GM23338 (cell line): ENCODE measurements at regions not wholly inside any gene's neighbourhood (a gene's known extent, or its start where the extent isn't known, plus 50 kb on each side); places are given as distances from the start of the nearest gene placed in this dataset.

Experiments used
- ATAC-seq: fragments of 200-7000 bp; cut with Tn5 transposase; 3 replicates; pipeline ENCODE4 v1.9.1; 2020
- DNase-seq: peaks from one replicate; pipeline ENCODE4 v3.0.0-alpha.2; 2015; ENCODE audit warnings: low spot score
- H2AFZ ChIP-seq: fragments of 200-600 bp; sonication (generic); 2 replicates; pipeline ENCODE4 v1.8.0; 2016; ENCODE audit warnings: antibody characterized with exemption, mild to moderate bottlenecking, moderate library complexity
- H3F3A ChIP-seq: fragments of 200-600 bp; sonication (generic); replicated peaks from 2 replicates; pipeline ENCODE4 v1.8.0; 2017; ENCODE audit warnings: antibody characterized with exemption, mixed run types, low read depth
- H3K27ac ChIP-seq: fragments of 200-600 bp; sonication (generic); 2 replicates; pipeline ENCODE4 v1.6.1; 2016; ENCODE audit warnings: low read depth
- H3K27me3 ChIP-seq: fragments of 200-600 bp; sonication (generic); 2 replicates; pipeline ENCODE4 v1.8.0; 2016; ENCODE audit warnings: mild to moderate bottlenecking, mixed run types, moderate library complexity; ENCODE audit not compliant: insufficient read depth
- H3K36me3 ChIP-seq: fragments of 200-600 bp; sonication (generic); 2 replicates; pipeline ENCODE4 v1.8.0; 2016; ENCODE audit warnings: mild to moderate bottlenecking; ENCODE audit not compliant: insufficient read depth
- H3K4me1 ChIP-seq: fragments of 200-600 bp; sonication (generic); 2 replicates; pipeline ENCODE4 v1.8.0; 2016; ENCODE audit warnings: mild to moderate bottlenecking, moderate library complexity; ENCODE audit not compliant: insufficient read depth
- H3K4me2 ChIP-seq: fragments of 200-600 bp; sonication (generic); 2 replicates; pipeline ENCODE4 v1.7.1; 2017; ENCODE audit warnings: mixed run types
- H3K4me3 ChIP-seq: fragments of 200-600 bp; sonication (generic); 2 replicates; pipeline ENCODE4 v1.6.1; 2016; ENCODE audit warnings: mixed run types
- H3K79me2 ChIP-seq: fragments of 200-600 bp; sonication (generic); replicated peaks from 2 replicates; pipeline ENCODE4 v1.8.0; 2017; ENCODE audit warnings: mild to moderate bottlenecking; ENCODE audit not compliant: insufficient read depth
- H3K9me2 ChIP-seq: fragments of 200-600 bp; sonication (generic); 2 replicates; pipeline ENCODE4 v1.8.0; 2017; ENCODE audit not compliant: insufficient read depth
- H4K20me1 ChIP-seq: fragments of 200-600 bp; sonication (generic); replicated peaks from 2 replicates; pipeline ENCODE4 v1.8.0; 2017; ENCODE audit warnings: mild to moderate bottlenecking; ENCODE audit not compliant: insufficient read depth
- H3K27ac Mint-ChIP-seq: 2 replicates; pipeline ENCODE4 v1.8.0; 2020; ENCODE audit warnings: inconsistent platforms, mild to moderate bottlenecking, moderate library complexity, mixed read lengths
- H3K27me3 Mint-ChIP-seq: 3 replicates; pipeline ENCODE4 v1.8.0; 2022; ENCODE audit warnings: low read depth, mild to moderate bottlenecking, moderate library complexity, mixed read lengths, inconsistent platforms; ENCODE audit not compliant: insufficient read depth, poor library complexity
- H3K36me3 Mint-ChIP-seq: 3 replicates; pipeline ENCODE4 v1.8.0; 2021; ENCODE audit warnings: low read depth, mild to moderate bottlenecking, inconsistent platforms, moderate library complexity, mixed read lengths
- H3K4me1 Mint-ChIP-seq: 3 replicates; pipeline ENCODE4 v1.8.0; 2020; ENCODE audit warnings: mild to moderate bottlenecking, inconsistent platforms, mixed read lengths
- H3K4me3 Mint-ChIP-seq: 3 replicates; pipeline ENCODE4 v1.8.0; 2021; ENCODE audit warnings: moderate library complexity, mild to moderate bottlenecking, inconsistent platforms, mixed read lengths
- H3K9me3 Mint-ChIP-seq: 3 replicates; pipeline ENCODE4 v1.8.0; 2020; ENCODE audit warnings: moderate library complexity, mild to moderate bottlenecking, inconsistent platforms, mixed read lengths
- CREB1 ChIP-seq: fragments of 250-450 bp; sonication (Bioruptor Pico); IDR thresholded peaks from 2 replicates; pipeline ENCODE4 v1.5.0; 2020; ENCODE audit warnings: low read depth, mild to moderate bottlenecking, moderate library complexity
- EZH2 ChIP-seq: fragments of 200-600 bp; sonication (generic); IDR thresholded peaks from one replicate; pipeline ENCODE4 v1.8.0; 2017; ENCODE audit warnings: antibody characterized with exemption, mild to moderate bottlenecking, low read depth; ENCODE audit not compliant: unreplicated experiment
- EZH2phosphoT487 ChIP-seq: fragments of 200-600 bp; sonication (generic); IDR thresholded peaks from one replicate; pipeline ENCODE4 v1.8.1; 2018; ENCODE audit warnings: antibody characterized with exemption; ENCODE audit not compliant: unreplicated experiment
- JUNB ChIP-seq: IDR thresholded peaks from one replicate; pipeline ENCODE4 v1.6.1; 2016; ENCODE audit warnings: antibody characterized with exemption; ENCODE audit not compliant: unreplicated experiment
- NANOG ChIP-seq: IDR thresholded peaks from 2 replicates; pipeline ENCODE4 v1.6.1; 2016; ENCODE audit warnings: antibody characterized with exemption, borderline replicate concordance
- POLR2AphosphoS5 ChIP-seq: IDR thresholded peaks from 2 replicates; pipeline ENCODE4 v1.6.1; 2016; ENCODE audit warnings: antibody characterized with exemption, low read depth
- STAT1 ChIP-seq: IDR thresholded peaks from one replicate; pipeline ENCODE4 v1.6.1; 2016; ENCODE audit warnings: antibody characterized with exemption; ENCODE audit not compliant: unreplicated experiment
- ZNF114 ChIP-seq: fragments of 250-450 bp; sonication (Bioruptor Pico); IDR thresholded peaks from 2 replicates; pipeline ENCODE4 v1.5.0; 2020; ENCODE audit warnings: mild to moderate bottlenecking, moderate library complexity
- TF ChIP-seq, protein P1 (sequence below): fragments of 250-450 bp; sonication (Bioruptor Pico); IDR thresholded peaks from 2 replicates; pipeline ENCODE4 v1.5.0; 2020; ENCODE audit warnings: mild to moderate bottlenecking, moderate library complexity
- TF ChIP-seq, protein P2 (sequence below): IDR thresholded peaks from 2 replicates; pipeline ENCODE4 v1.6.1; 2016; ENCODE audit warnings: antibody characterized with exemption
- TF ChIP-seq, protein P3 (sequence below), 2 experiments: fragments of 200-600 bp in 1 of 2; sonication (generic) in 1 of 2; conservative IDR thresholded peaks; 2 replicates each; pipeline versions ENCODE4 v1.5.1 to v1.6.1; 2016 to 2017; ENCODE audit warnings: antibody characterized with exemption in 2 of 2, low read depth in 2 of 2, mild to moderate bottlenecking in 2 of 2, moderate library complexity in 1 of 2

DNA sequence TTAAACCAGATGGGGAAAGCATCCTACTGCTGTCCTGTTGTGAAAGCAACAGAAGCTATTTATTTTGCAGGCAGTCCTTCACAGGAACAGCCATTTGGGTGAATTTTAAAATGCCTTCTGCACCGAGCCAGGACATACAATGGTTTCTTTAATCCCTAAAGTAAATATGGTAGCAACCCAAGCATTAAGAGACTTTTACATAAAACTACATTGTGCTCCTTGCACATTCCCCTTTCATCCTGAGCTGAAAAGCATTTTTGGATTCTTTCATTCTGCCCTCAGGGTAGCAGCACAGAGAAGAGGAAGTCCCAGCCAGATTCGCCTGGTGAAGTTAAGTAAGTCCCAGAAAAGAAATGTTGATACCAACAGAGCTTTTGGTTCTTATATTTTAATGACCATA lies 84.0 kb upstream of the FAM3C start:
- Histone ChIP-seq H4K20me1 (no peaks in the 10 kb centered on the region), H3K36me3 (no peaks in the 10 kb centered on the region), H3K27me3 (no peaks in the 10 kb centered on the region), H3K27ac (peak overlapping the region; percentile 64), H3K4me2 (peak overlapping the region; percentile 48), H3K4me3 (no peak overlapping the region; the same call in 1 of the 2 replicates), H3F3A (no peaks in the 10 kb centered on the region), H3K9me2 (no peaks in the 10 kb centered on the region), H3K79me2 (no peaks in the 10 kb centered on the region), H3K4me1 (peaks cover 19% of the 10 kb centered on the region), H2AFZ (peak overlapping the region; percentile 70)
- no peak for TF ChIP-seq EZH2
- Mint-ChIP-seq H3K4me3 (no peak overlapping the region), H3K9me3 (no peaks in the 10 kb centered on the region), H3K36me3 (no peaks in the 10 kb centered on the region; the same call in 2 of the 3 replicates), H3K27me3 (no peaks in the 10 kb centered on the region), H3K27ac (no peak overlapping the region; the same call in 1 of the 2 replicates), H3K4me1 (peaks cover 16% of the 10 kb centered on the region)
- peak; percentile 76 for ATAC-seq
- DNase-seq, result peak; percentile 51

DNA sequence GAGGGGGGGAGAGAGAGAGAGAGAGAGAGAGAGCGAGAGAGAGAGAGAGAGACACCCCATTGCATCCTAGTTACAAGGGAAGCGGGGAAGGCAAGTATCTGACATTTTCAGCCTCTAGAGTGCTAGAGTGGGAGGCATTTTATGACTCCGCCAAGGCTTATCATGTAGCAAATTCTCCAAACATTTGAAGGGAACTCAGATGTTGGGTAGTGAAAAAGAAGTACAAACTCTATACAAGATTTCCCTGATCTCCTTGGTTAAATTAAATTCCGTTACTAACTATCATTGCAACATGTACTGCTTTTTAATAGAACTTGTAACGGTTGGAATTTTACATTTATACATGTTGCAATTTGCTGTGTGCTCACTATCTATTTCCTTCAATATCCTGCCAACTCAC lies 83.4 kb upstream of the FAM3C start:
- H3K4me2 ChIP-seq, result peak overlapping the region; percentile 48; the same call in 1 of the 2 replicates
- TF ChIP-seq, protein P1, sequence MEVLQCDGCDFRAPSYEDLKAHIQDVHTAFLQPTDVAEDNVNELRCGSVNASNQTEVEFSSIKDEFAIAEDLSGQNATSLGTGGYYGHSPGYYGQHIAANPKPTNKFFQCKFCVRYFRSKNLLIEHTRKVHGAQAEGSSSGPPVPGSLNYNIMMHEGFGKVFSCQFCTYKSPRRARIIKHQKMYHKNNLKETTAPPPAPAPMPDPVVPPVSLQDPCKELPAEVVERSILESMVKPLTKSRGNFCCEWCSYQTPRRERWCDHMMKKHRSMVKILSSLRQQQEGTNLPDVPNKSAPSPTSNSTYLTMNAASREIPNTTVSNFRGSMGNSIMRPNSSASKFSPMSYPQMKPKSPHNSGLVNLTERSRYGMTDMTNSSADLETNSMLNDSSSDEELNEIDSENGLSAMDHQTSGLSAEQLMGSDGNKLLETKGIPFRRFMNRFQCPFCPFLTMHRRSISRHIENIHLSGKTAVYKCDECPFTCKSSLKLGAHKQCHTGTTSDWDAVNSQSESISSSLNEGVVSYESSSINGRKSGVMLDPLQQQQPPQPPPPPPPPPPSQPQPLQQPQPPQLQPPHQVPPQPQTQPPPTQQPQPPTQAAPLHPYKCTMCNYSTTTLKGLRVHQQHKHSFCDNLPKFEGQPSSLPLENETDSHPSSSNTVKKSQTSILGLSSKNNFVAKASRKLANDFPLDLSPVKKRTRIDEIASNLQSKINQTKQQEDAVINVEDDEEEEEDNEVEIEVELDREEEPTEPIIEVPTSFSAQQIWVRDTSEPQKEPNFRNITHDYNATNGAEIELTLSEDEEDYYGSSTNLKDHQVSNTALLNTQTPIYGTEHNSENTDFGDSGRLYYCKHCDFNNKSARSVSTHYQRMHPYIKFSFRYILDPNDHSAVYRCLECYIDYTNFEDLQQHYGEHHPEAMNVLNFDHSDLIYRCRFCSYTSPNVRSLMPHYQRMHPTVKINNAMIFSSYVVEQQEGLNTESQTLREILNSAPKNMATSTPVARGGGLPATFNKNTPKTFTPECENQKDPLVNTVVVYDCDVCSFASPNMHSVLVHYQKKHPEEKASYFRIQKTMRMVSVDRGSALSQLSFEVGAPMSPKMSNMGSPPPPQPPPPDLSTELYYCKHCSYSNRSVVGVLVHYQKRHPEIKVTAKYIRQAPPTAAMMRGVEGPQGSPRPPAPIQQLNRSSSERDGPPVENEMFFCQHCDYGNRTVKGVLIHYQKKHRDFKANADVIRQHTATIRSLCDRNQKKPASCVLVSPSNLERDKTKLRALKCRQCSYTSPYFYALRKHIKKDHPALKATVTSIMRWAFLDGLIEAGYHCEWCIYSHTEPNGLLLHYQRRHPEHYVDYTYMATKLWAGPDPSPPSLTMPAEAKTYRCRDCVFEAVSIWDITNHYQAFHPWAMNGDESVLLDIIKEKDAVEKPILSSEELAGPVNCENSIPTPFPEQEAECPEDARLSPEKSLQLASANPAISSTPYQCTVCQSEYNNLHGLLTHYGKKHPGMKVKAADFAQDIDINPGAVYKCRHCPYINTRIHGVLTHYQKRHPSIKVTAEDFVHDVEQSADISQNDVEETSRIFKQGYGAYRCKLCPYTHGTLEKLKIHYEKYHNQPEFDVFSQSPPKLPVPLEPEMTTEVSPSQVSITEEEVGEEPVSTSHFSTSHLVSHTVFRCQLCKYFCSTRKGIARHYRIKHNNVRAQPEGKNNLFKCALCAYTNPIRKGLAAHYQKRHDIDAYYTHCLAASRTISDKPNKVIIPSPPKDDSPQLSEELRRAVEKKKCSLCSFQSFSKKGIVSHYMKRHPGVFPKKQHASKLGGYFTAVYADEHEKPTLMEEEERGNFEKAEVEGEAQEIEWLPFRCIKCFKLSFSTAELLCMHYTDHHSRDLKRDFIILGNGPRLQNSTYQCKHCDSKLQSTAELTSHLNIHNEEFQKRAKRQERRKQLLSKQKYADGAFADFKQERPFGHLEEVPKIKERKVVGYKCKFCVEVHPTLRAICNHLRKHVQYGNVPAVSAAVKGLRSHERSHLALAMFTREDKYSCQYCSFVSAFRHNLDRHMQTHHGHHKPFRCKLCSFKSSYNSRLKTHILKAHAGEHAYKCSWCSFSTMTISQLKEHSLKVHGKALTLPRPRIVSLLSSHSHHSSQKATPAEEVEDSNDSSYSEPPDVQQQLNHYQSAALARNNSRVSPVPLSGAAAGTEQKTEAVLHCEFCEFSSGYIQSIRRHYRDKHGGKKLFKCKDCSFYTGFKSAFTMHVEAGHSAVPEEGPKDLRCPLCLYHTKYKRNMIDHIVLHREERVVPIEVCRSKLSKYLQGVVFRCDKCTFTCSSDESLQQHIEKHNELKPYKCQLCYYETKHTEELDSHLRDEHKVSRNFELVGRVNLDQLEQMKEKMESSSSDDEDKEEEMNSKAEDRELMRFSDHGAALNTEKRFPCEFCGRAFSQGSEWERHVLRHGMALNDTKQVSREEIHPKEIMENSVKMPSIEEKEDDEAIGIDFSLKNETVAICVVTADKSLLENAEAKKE (CRISPR knock-in tag), result no peak
- TF ChIP-seq STAT1 (no peak), CREB1 (no peak), JUNB (no peak), NANOG (no peak), POLR2AphosphoS5 (no peak), ZNF114 (CRISPR knock-in tag) (no peak), EZH2phosphoT487 (no peak)
- TF ChIP-seq, protein P2, sequence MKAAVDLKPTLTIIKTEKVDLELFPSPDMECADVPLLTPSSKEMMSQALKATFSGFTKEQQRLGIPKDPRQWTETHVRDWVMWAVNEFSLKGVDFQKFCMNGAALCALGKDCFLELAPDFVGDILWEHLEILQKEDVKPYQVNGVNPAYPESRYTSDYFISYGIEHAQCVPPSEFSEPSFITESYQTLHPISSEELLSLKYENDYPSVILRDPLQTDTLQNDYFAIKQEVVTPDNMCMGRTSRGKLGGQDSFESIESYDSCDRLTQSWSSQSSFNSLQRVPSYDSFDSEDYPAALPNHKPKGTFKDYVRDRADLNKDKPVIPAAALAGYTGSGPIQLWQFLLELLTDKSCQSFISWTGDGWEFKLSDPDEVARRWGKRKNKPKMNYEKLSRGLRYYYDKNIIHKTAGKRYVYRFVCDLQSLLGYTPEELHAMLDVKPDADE, result no peak
- TF ChIP-seq, protein P3, sequence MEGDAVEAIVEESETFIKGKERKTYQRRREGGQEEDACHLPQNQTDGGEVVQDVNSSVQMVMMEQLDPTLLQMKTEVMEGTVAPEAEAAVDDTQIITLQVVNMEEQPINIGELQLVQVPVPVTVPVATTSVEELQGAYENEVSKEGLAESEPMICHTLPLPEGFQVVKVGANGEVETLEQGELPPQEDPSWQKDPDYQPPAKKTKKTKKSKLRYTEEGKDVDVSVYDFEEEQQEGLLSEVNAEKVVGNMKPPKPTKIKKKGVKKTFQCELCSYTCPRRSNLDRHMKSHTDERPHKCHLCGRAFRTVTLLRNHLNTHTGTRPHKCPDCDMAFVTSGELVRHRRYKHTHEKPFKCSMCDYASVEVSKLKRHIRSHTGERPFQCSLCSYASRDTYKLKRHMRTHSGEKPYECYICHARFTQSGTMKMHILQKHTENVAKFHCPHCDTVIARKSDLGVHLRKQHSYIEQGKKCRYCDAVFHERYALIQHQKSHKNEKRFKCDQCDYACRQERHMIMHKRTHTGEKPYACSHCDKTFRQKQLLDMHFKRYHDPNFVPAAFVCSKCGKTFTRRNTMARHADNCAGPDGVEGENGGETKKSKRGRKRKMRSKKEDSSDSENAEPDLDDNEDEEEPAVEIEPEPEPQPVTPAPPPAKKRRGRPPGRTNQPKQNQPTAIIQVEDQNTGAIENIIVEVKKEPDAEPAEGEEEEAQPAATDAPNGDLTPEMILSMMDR (conservative IDR thresholded peaks at IDR 0.05; ENCODE audit: low read depth in 2 of 2), result no peak

More for the DNA sequence above, 83.4 kb upstream of the FAM3C start:
- no peak overlapping the region for H3K4me3 ChIP-seq
- no peak overlapping the region for H3K4me3 Mint-ChIP-seq
- no peaks in the 10 kb centered on the region for H3K79me2 ChIP-seq
- ATAC-seq (no peak), DNase-seq (no peak)
- no peaks in the 10 kb centered on the region; the same call in 2 of the 3 replicates for H3K36me3 Mint-ChIP-seq
- H3K9me3 Mint-ChIP-seq, result no peaks in the 10 kb centered on the region; the same call in 2 of the 3 replicates
- H3K27me3 ChIP-seq, result no peaks in the 10 kb centered on the region
- no peak overlapping the region for H2AFZ ChIP-seq
- no peaks in the 10 kb centered on the region for H4K20me1 ChIP-seq
- peaks cover 16% of the 10 kb centered on the region for H3K4me1 Mint-ChIP-seq
- peaks cover 2% of the 10 kb centered on the region for H3K27me3 Mint-ChIP-seq
- H3K4me1 ChIP-seq, result peaks cover 19% of the 10 kb centered on the region
- no peaks in the 10 kb centered on the region for H3F3A ChIP-seq
- H3K36me3 ChIP-seq, result no peaks in the 10 kb centered on the region
- H3K27ac Mint-ChIP-seq, result no peak overlapping the region
- H3K27ac ChIP-seq, result peak overlapping the region; percentile 64
- H3K9me2 ChIP-seq, result no peaks in the 10 kb centered on the region
